ENCODE measurements at regions not wholly inside any gene's neighbourhood (a gene's known extent, or its start where the extent isn't known, plus 50 kb on each side); places are given as distances from the start of the nearest gene placed in this dataset.

DNA sequence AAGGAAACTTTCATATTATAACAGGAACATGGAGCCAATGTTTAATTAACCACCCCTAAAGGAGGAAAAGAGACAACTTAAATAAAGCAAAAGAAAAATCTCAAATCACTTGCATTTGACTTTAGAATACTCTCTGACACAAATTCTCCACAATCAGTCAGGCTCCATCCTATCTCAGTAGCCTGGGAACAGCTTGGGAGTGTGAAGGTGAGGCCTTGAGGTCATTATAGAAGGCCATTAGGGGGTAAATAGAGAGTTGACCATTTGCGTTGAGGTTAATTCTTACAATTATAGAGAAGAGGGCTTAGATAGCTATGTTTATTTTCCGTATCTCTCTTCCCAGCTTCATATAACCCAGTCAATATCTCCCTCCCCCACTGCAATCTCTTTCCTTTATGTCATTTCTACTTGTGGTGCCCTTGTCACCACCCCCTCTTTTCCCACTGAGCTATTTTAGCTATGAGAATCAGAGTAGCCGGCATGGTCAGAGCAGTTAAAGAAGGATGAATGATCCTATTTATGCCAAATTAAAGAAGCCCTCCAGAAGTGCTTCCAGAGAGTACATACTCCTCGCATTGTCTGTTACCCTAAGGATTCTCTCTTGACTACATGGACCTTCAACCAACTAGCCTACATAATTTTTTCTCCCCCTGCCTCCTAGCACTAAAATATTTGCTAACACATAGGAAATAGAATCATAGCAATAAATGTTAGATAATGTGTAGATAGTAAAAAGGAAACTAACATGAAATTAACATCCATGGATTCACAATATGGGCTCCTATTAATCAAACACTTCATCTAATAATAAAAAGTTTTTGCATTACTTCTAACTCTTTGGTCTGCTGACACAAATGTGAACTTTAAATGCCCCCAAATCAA lies 135.2 kb upstream of the KRR1 start (continued):
- TF ChIP-seq, protein P1, sequence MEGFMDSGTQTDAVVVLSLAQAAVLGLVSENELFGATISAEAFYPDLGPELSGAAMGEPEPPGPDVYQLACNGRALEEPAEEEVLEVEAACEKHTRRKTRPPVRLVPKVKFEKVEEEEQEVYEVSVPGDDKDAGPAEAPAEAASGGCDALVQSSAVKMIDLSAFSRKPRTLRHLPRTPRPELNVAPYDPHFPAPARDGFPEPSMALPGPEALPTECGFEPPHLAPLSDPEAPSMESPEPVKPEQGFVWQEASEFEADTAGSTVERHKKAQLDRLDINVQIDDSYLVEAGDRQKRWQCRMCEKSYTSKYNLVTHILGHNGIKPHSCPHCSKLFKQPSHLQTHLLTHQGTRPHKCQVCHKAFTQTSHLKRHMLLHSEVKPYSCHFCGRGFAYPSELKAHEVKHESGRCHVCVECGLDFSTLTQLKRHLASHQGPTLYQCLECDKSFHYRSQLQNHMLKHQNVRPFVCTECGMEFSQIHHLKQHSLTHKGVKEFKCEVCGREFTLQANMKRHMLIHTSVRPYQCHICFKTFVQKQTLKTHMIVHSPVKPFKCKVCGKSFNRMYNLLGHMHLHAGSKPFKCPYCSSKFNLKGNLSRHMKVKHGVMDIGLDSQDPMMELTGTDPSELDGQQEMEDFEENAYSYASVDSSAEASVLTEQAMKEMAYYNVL (CRISPR knock-in tag; IDR thresholded peaks at IDR 0.05; ENCODE audit: borderline replicate concordance): no peak
- no peak for TF ChIP-seq ZNF124 (CRISPR knock-in tag; IDR thresholded peaks at IDR 0.05)
- no peak for TF ChIP-seq ZNF670 (CRISPR knock-in tag; IDR thresholded peaks at IDR 0.05; ENCODE audit: borderline replicate concordance)
- no peak for TF ChIP-seq ZNF17 (CRISPR knock-in tag; IDR thresholded peaks at IDR 0.05)
- TF ChIP-seq, protein P2, sequence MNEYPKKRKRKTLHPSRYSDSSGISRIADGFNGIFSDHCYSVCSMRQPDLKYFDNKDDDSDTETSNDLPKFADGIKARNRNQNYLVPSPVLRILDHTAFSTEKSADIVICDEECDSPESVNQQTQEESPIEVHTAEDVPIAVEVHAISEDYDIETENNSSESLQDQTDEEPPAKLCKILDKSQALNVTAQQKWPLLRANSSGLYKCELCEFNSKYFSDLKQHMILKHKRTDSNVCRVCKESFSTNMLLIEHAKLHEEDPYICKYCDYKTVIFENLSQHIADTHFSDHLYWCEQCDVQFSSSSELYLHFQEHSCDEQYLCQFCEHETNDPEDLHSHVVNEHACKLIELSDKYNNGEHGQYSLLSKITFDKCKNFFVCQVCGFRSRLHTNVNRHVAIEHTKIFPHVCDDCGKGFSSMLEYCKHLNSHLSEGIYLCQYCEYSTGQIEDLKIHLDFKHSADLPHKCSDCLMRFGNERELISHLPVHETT (CRISPR knock-in tag; conservative IDR thresholded peaks at IDR 0.05): no peak
- no peak for TF ChIP-seq TAF15 (IDR thresholded peaks at IDR 0.05; ENCODE audit: low read depth, low read length, poor library complexity, severe bottlenecking)
- TF ChIP-seq POGZ (CRISPR knock-in tag; IDR thresholded peaks at IDR 0.05): no peak
- TF ChIP-seq TAF1 (CRISPR knock-in tag; IDR thresholded peaks at IDR 0.05): no peak
- TF ChIP-seq, protein P3, sequence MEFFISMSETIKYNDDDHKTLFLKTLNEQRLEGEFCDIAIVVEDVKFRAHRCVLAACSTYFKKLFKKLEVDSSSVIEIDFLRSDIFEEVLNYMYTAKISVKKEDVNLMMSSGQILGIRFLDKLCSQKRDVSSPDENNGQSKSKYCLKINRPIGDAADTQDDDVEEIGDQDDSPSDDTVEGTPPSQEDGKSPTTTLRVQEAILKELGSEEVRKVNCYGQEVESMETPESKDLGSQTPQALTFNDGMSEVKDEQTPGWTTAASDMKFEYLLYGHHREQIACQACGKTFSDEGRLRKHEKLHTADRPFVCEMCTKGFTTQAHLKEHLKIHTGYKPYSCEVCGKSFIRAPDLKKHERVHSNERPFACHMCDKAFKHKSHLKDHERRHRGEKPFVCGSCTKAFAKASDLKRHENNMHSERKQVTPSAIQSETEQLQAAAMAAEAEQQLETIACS (CRISPR knock-in tag; IDR thresholded peaks at IDR 0.05): no peak
